ENCODE measurements at regions not wholly inside any gene's neighbourhood (a gene's known extent, or its start where the extent isn't known, plus 50 kb on each side); places are given as distances from the start of the nearest gene placed in this dataset.

DNA sequence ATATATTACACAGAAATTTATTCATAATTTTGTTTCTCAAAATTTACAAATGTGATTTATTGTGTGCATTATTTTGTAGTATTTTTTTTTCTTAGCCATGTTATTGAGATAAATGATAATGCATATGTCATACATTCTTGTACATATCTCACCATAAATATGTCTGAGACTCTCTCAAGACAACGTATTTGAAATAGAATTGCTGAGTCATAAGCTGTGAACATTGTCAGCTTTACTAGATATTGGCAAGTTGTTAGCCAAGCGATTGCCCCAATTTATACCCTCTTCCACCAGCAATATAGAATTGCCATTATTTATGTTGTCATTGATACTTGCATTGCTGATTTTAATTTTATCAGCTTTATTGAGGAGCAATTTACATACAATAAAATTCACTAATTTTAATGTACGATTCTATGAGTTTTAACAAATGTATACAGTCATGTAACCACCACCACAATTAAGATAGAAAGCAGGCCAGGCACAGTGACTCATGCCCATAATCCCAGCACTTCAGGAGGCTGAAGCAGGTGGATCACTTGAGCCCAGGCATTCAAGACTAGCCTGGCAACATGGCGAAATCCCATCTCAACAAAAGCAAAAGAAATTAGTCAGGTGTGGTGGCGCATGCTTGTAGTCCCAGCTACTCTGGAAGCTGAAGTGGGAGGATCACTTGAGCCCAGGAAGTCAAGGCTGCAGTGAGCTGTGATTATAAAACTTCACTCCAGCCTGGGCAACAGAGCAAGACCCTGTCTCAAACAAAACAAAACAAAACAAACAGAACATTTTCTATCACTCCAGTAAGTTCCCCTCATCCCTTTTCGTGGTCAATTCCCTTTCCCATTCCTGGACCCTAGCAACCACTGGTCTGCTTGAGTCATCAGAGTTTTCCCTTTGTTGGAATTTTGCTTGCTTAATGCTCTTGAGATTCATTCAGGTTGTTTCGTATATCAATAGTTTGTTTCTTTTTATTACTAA is 373.1 kb downstream of the MFSD1 start:
- DNase-seq (no peak), ATAC-seq (no peak)
- no peak overlapping the region for H3K4me3 ChIP-seq
- no peaks in the 10 kb centered on the region for H3K36me3 ChIP-seq
- intact Hi-C loops (cut with DNase I), result no loop called here
- WGBS (ENCODE audit: insufficient coverage, low coverage, low lambda C conversion rate, missing lambda C conversion rate), result 60% methylated on average over 7 of the region's 7 CpGs
- TF ChIP-seq POLR2A (IDR thresholded peaks at IDR 0.05) (no peak), CTCF (IDR thresholded peaks at IDR 0.05) (no peak)
- H3K27ac ChIP-seq, result no peak overlapping the region
- H3K9me3 ChIP-seq, result no peaks in the 10 kb centered on the region
- H3K4me1 ChIP-seq, result no peaks in the 10 kb centered on the region
- H3K27me3 ChIP-seq, result no peaks in the 10 kb centered on the region

DNA sequence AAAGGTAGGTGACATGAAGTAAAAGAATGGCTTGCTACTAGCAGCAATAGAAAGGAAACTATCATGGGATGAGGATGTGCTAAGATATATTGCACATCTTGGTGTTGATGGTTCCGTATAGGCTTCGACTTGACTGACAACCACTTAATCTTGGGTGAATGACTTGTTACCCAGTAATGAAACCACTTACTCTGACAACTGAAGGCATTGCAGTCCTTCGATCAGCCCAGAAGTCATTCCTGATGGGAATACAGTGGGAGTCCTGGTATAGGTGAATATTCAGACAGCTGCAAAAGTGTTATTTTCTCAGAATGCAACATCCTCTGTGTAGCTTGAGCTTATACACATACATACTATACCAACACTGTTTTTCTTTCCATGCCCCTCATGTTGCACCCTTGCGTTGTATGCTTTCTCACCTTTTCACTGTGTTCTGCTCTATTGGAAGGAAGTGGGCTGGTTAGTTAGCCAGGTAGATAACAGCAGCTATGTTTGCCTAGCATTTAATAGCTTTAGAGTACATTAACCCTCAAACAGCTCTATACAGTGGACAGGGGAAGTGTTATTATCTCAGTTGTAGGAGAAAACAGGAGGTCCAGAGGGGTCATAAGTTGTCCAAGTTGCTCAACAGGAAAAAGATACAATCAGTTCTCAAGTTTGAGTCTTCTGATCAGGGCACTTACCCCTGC is 376.5 kb downstream of the MFSD1 start:
- Histone ChIP-seq H3K36me3 (no peaks in the 10 kb centered on the region), H3K4me1 (no peaks in the 10 kb centered on the region), H3K27me3 (no peaks in the 10 kb centered on the region), H3K9me3 (no peaks in the 10 kb centered on the region), H3K27ac (no peak overlapping the region), H3K4me3 (no peak overlapping the region)
- no peak for DNase-seq
- no peak for ATAC-seq
- intact Hi-C loops (cut with DNase I), result no loop called here
- TF ChIP-seq POLR2A (IDR thresholded peaks at IDR 0.05), result no peak
- TF ChIP-seq CTCF (IDR thresholded peaks at IDR 0.05), result no peak
- WGBS (ENCODE audit: insufficient coverage, low coverage, low lambda C conversion rate, missing lambda C conversion rate), result 85% methylated on average over 4 of the region's 4 CpGs

GRCh38 chr3:159182961-159183360 is 381.1 kb downstream of the MFSD1 start:
- Histone ChIP-seq H3K36me3 (no peaks in the 10 kb centered on the region), H3K27ac (no peak overlapping the region), H3K4me3 (no peak overlapping the region), H3K27me3 (no peaks in the 10 kb centered on the region), H3K9me3 (no peaks in the 10 kb centered on the region), H3K4me1 (peaks cover 0 to 19% (median 3%) of the 10 kb centered on the region in 4 donors)
- TF ChIP-seq CTCF (IDR thresholded peaks at IDR 0.05) (no peak), POLR2A (IDR thresholded peaks at IDR 0.05) (no peak)
- DNase-seq, result no peak
- ATAC-seq, result peak in 3 of 4 donors; percentile 22 to 35 (median 31)
- intact Hi-C loops (cut with DNase I), result no loop called here

- Histone ChIP-seq H3K27ac (no peak overlapping the region), H3K27me3 (no peaks in the 10 kb centered on the region), H3K36me3 (no peaks in the 10 kb centered on the region), H3K9me3 (no peaks in the 10 kb centered on the region), H3K4me3 (no peak overlapping the region), H3K4me1 (peaks cover 0 to 19% (median 3%) of the 10 kb centered on the region in 4 donors)
- DNase-seq (no peak), ATAC-seq (peak in 1 of 4 donors; percentile 18)
- no peak for TF ChIP-seq POLR2A (IDR thresholded peaks at IDR 0.05)
- no peak for TF ChIP-seq CTCF (IDR thresholded peaks at IDR 0.05)
- intact Hi-C loops (cut with DNase I), result no loop called here
- WGBS (ENCODE audit: insufficient coverage, low coverage, low lambda C conversion rate, missing lambda C conversion rate), result 90% methylated on average over 2 of the region's 2 CpGs
These were observed 383.7 kb downstream of the MFSD1 start for GRCh38 chr3:159185443-159186050.
